ENCODE measurements at regions not wholly inside any gene's neighbourhood (a gene's known extent, or its start where the extent isn't known, plus 50 kb on each side); places are given as distances from the start of the nearest gene placed in this dataset.
"Not testable (repeated sequence)": the region's sequence is repeated elsewhere in the genome, so short reads cannot be mapped to it uniquely, and the experiment has no call there.

- TF ChIP-seq CTCF, POLR2AphosphoS5, POLR2A (IDR thresholded peaks at IDR 0.05): not testable (repeated sequence)
Observed at GRCh38 chr2:16182311-16182815, 242.0 kb downstream of the MYCN start.
